ENCODE measurements at regions not wholly inside any gene's neighbourhood (a gene's known extent, or its start where the extent isn't known, plus 50 kb on each side); places are given as distances from the start of the nearest gene placed in this dataset.
"Not testable (repeated sequence)": the region's sequence is repeated elsewhere in the genome, so short reads cannot be mapped to it uniquely, and the experiment has no call there.

DNA sequence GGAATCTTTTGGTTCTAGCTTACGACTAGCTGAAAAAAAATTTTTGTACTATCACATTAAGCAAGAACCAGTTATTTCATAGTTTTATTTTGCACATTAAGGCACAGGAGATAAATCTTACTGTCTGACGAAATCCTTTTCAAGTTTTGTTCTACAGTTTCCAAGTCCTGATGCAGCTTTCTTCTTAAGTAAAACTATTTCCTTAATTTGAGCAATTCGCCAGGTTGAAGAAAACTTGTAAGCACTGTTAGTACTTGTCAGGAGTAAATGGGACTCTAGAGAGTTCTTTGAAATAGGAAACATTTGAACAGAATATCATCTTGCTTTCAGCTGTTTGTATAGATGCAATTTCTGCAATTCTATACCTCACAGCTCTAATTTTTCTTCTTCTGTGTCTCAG, 318.8 kb upstream of the ELAVL2 start:
- ATAC-seq, result no peak
- TF ChIP-seq, protein P1, sequence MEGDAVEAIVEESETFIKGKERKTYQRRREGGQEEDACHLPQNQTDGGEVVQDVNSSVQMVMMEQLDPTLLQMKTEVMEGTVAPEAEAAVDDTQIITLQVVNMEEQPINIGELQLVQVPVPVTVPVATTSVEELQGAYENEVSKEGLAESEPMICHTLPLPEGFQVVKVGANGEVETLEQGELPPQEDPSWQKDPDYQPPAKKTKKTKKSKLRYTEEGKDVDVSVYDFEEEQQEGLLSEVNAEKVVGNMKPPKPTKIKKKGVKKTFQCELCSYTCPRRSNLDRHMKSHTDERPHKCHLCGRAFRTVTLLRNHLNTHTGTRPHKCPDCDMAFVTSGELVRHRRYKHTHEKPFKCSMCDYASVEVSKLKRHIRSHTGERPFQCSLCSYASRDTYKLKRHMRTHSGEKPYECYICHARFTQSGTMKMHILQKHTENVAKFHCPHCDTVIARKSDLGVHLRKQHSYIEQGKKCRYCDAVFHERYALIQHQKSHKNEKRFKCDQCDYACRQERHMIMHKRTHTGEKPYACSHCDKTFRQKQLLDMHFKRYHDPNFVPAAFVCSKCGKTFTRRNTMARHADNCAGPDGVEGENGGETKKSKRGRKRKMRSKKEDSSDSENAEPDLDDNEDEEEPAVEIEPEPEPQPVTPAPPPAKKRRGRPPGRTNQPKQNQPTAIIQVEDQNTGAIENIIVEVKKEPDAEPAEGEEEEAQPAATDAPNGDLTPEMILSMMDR (IDR thresholded peaks at IDR 0.05 in 4 of 5, conservative IDR thresholded peaks at IDR 0.05 in 1 of 5), result no peak
- no peak for TF ChIP-seq POLR2A (IDR thresholded peaks at IDR 0.05)
- in situ Hi-C loops (cut with MboI; ENCODE audit: low sequenced_read_pairs in 4 of 4), result no loop called here
- Histone ChIP-seq H3K9me3 (no peaks in the 10 kb centered on the region), H3K36me3 (no peaks in the 10 kb centered on the region), H3K4me3 (no peak overlapping the region), H3K4me1 (no peaks in the 10 kb centered on the region), H3K27ac (no peak overlapping the region), H3K27me3 (no peaks in the 10 kb centered on the region)
- DNase-seq, result no peak
- intact Hi-C loops (cut with DNase I; ENCODE audit: low total_unique reads), result no loop called here

GRCh38 chr9:24135072-24135471, 309.0 kb upstream of the ELAVL2 start:
- H3K4me3 ChIP-seq; H3K27ac ChIP-seq; H3K9me3 ChIP-seq; intact Hi-C loops (cut with DNase I; ENCODE audit: low total_unique reads); in situ Hi-C loops (cut with MboI; ENCODE audit: low sequenced_read_pairs in 4 of 4); H3K4me1 ChIP-seq; ATAC-seq; H3K27me3 ChIP-seq; H3K36me3 ChIP-seq; DNase-seq: not testable (repeated sequence)

DNA sequence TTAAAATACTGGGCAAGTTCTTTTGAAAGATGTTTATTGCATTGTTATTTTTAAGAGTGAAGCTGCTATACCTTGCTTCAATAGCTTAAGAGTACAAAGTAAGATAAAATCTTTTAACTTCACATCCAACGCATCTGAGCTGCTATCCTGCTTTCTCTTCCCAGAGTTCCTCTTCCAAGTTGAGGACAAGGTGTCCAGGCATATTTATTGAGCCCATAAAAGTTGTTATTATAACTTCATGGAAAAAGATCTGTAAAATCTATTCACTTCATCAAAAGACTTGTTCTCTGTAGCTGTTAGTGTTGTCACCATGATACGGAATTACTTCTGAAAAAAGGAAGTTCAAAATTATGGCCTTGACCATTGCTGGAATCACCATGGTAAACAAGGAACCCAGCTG, 306.2 kb upstream of the ELAVL2 start:
- Histone ChIP-seq H3K4me3 (no peak overlapping the region), H3K4me1 (no peaks in the 10 kb centered on the region), H3K36me3 (no peaks in the 10 kb centered on the region), H3K9me3 (no peaks in the 10 kb centered on the region), H3K27me3 (no peaks in the 10 kb centered on the region), H3K27ac (no peak overlapping the region)
- intact Hi-C loops (cut with DNase I; ENCODE audit: low total_unique reads) (no loop called here), in situ Hi-C loops (cut with MboI; ENCODE audit: low sequenced_read_pairs in 4 of 4) (no loop called here)
- no peak for TF ChIP-seq POLR2A (IDR thresholded peaks at IDR 0.05)
- TF ChIP-seq, protein P1 (IDR thresholded peaks at IDR 0.05 in 4 of 5, conservative IDR thresholded peaks at IDR 0.05 in 1 of 5), result no peak
- no peak for DNase-seq
- ATAC-seq, result no peak

- Histone ChIP-seq H3K4me3 (no peak overlapping the region), H3K9me3 (no peaks in the 10 kb centered on the region), H3K27me3 (no peaks in the 10 kb centered on the region), H3K27ac (no peak overlapping the region), H3K36me3 (no peaks in the 10 kb centered on the region), H3K4me1 (no peaks in the 10 kb centered on the region)
- intact Hi-C loops (cut with DNase I; ENCODE audit: low total_unique reads), result no loop called here
- in situ Hi-C loops (cut with MboI; ENCODE audit: low sequenced_read_pairs in 4 of 4), result no loop called here
- DNase-seq (no peak), ATAC-seq (no peak)
- TF ChIP-seq POLR2A (IDR thresholded peaks at IDR 0.05), result no peak
- TF ChIP-seq, protein P1 (IDR thresholded peaks at IDR 0.05 in 4 of 5, conservative IDR thresholded peaks at IDR 0.05 in 1 of 5), result no peak
Observed at GRCh38 chr9:24127519-24127918, 301.5 kb upstream of the ELAVL2 start.

GRCh38 chr9:24118190-24118589, 292.1 kb upstream of the ELAVL2 start:
- Histone ChIP-seq H3K36me3 (no peaks in the 10 kb centered on the region), H3K27me3 (no peaks in the 10 kb centered on the region), H3K9me3 (no peaks in the 10 kb centered on the region), H3K27ac (no peak overlapping the region), H3K4me1 (no peaks in the 10 kb centered on the region), H3K4me3 (no peak overlapping the region)
- DNase-seq (no peak), ATAC-seq (no peak)
- in situ Hi-C loops (cut with MboI; ENCODE audit: low sequenced_read_pairs in 4 of 4), result no loop called here
- TF ChIP-seq, protein P1 (IDR thresholded peaks at IDR 0.05 in 4 of 5, conservative IDR thresholded peaks at IDR 0.05 in 1 of 5), result no peak
- TF ChIP-seq POLR2A (IDR thresholded peaks at IDR 0.05), result no peak
- intact Hi-C loops (cut with DNase I; ENCODE audit: low total_unique reads), result no loop called here

Data from gastrocnemius medialis (tissue), 4 donors.